NCI-H460 (cell line): ENCODE measurements at regions not wholly inside any gene's neighbourhood (a gene's known extent, or its start where the extent isn't known, plus 50 kb on each side); places are given as distances from the start of the nearest gene placed in this dataset.
"Not testable (repeated sequence)": the region's sequence is repeated elsewhere in the genome, so short reads cannot be mapped to it uniquely, and the experiment has no call there.

Experiments
- DNase-seq: peaks from one replicate; pipeline ENCODE4 v3.0.0-alpha.2; 2016; ENCODE audit warnings: low read depth; ENCODE audit errors: extremely low read depth
- small RNA-seq, 2 experiments: library from RNA; depleted of rRNA; stranded (forward); fragments of <200 nt; gene quantifications; one replicate each; pipeline ENCODE3, GENCODE V24; 2014

GRCh38 chr16:34099028-34099427 is 639.6 kb downstream of the TP53TG3F start:
- not testable (repeated sequence) for DNase-seq

Small RNA genes in the stretch of these regions (small RNA-seq; reads per million reads assigned to genes)
- gene AC133561.3 (0 reads per million in 2 experiments), gene AC133561.4 (0 reads per million in 2 experiments), gene AC140658.4 (0 reads per million in 2 experiments)
